Natural killer cell treated with Interleukin-12 subunit alpha and Interleukin-12 subunit beta and Interleukin-15 and Interleukin-18, amount 100 ng/mL, for 72 hours (primary cell): ENCODE measurements at regions not wholly inside any gene's neighbourhood (a gene's known extent, or its start where the extent isn't known, plus 50 kb on each side); places are given as distances from the start of the nearest gene placed in this dataset.

Experiments used
- ATAC-seq, 2 donors: fragments of 150-1000 bp; cut with Tn5 transposase in 1 of 2; sonication (Bioruptor Pico), chemical (Tn5 transposase) in 1 of 2; 2 replicates each; pipeline ENCODE4 v1.10.0; 2021
- DNase-seq: peaks from one replicate; pipeline ENCODE4 v3.0.0; 2022; ENCODE audit warnings: low spot score
- H3K27ac Mint-ChIP-seq, 2 donors: 1 replicate in 1 of 2; 2 replicates in 1 of 2; pipeline ENCODE4 v1.8.0; 2022; ENCODE audit warnings: mixed read lengths in 2 of 2, mild to moderate bottlenecking in 1 of 2, moderate library complexity in 1 of 2
- H3K27me3 Mint-ChIP-seq, 2 donors: 1 replicate in 1 of 2; 2 replicates in 1 of 2; pipeline ENCODE4 v1.8.0; 2022; ENCODE audit warnings: mixed read lengths in 2 of 2
- H3K36me3 Mint-ChIP-seq: one replicate; pipeline ENCODE4 v1.8.0; 2022; ENCODE audit warnings: mixed read lengths
- H3K4me1 Mint-ChIP-seq, 2 donors: 1 replicate in 1 of 2; 2 replicates in 1 of 2; pipeline ENCODE4 v1.8.0; 2022; ENCODE audit warnings: low read depth in 2 of 2, mixed read lengths in 2 of 2, mild to moderate bottlenecking in 1 of 2
- H3K4me3 Mint-ChIP-seq: one replicate; pipeline ENCODE4 v1.8.0; 2022; ENCODE audit warnings: mixed read lengths
- H3K9me3 Mint-ChIP-seq: 2 replicates; pipeline ENCODE4 v1.8.0; 2022; ENCODE audit warnings: mixed read lengths

GRCh38 chr2:123211181-123211580 lies 813.9 kb upstream of the CNTNAP5 start:
- no peaks in the 10 kb centered on the region for H3K36me3 Mint-ChIP-seq

DNA sequence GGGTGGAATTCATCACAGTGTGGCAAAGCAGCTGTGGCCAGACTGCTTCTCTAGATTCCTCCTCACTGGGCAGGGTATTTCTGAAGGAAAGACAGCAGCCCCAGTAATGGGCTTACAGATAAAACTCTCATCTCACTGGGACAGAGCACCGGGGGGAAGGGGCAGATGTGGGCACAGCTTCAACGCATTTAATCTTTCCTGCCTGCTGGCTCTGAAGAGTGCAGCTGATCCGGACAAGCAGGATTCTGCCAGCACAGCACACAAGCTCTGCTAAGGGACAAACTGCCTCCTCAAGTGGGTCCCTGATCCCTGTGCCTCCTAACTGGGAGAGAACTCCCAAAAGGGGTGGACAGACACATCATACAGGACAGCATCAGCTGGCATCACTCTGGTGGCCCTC lies 779.9 kb upstream of the CNTNAP5 start:
- no peaks in the 10 kb centered on the region for H3K36me3 Mint-ChIP-seq
- no peak for DNase-seq

More at GRCh38 chr2:123211181-123211580, 813.9 kb upstream of the CNTNAP5 start:
- DNase-seq (no peak), ATAC-seq (no peak)
- no peaks in the 10 kb centered on the region for H3K27me3 Mint-ChIP-seq
- no peak overlapping the region for H3K27ac Mint-ChIP-seq
- H3K9me3 Mint-ChIP-seq = peaks cover 7% of the 10 kb centered on the region
- H3K4me1 Mint-ChIP-seq = no peaks in the 10 kb centered on the region
- no peak overlapping the region for H3K4me3 Mint-ChIP-seq

GRCh38 chr2:123258877-123259539 lies 766.1 kb upstream of the CNTNAP5 start:
- Mint-ChIP-seq H3K9me3 (peaks cover 13% of the 10 kb centered on the region), H3K4me1 (no peaks in the 10 kb centered on the region), H3K27me3 (no peaks in the 10 kb centered on the region), H3K36me3 (peaks cover under 1% of the 10 kb centered on the region), H3K27ac (no peak overlapping the region), H3K4me3 (no peak overlapping the region)
- no peak for ATAC-seq
- no peak for DNase-seq

More for the DNA sequence above, 779.9 kb upstream of the CNTNAP5 start:
- Mint-ChIP-seq H3K4me1 (no peaks in the 10 kb centered on the region), H3K9me3 (peaks cover 21% of the 10 kb centered on the region), H3K27ac (no peak overlapping the region), H3K27me3 (no peaks in the 10 kb centered on the region), H3K4me3 (no peak overlapping the region)
- ATAC-seq = no peak

- Mint-ChIP-seq H3K27ac (no peak overlapping the region), H3K4me3 (no peak overlapping the region), H3K4me1 (no peaks in the 10 kb centered on the region), H3K9me3 (peaks cover 20% of the 10 kb centered on the region), H3K36me3 (no peaks in the 10 kb centered on the region), H3K27me3 (no peaks in the 10 kb centered on the region)
- DNase-seq (no peak), ATAC-seq (no peak)
These were observed 762.2 kb upstream of the CNTNAP5 start for GRCh38 chr2:123262856-123263255.

- no peaks in the 10 kb centered on the region for H3K4me1 Mint-ChIP-seq
- no peak overlapping the region for H3K27ac Mint-ChIP-seq
- no peaks in the 10 kb centered on the region for H3K27me3 Mint-ChIP-seq
- peaks cover 19% of the 10 kb centered on the region for H3K9me3 Mint-ChIP-seq
- H3K36me3 Mint-ChIP-seq = peaks cover 6% of the 10 kb centered on the region
- no peak for DNase-seq
- H3K4me3 Mint-ChIP-seq = no peak overlapping the region
- no peak for ATAC-seq
These were observed 741.7 kb upstream of the CNTNAP5 start for GRCh38 chr2:123283431-123283830.

- Mint-ChIP-seq H3K4me1 (no peaks in the 10 kb centered on the region), H3K4me3 (no peak overlapping the region), H3K27me3 (no peaks in the 10 kb centered on the region), H3K27ac (no peak overlapping the region), H3K9me3 (peaks cover 10% of the 10 kb centered on the region), H3K36me3 (no peaks in the 10 kb centered on the region)
- no peak for DNase-seq
- no peak for ATAC-seq
These were observed 721.4 kb upstream of the CNTNAP5 start for GRCh38 chr2:123303731-123304130.
